ENCODE measurements at regions not wholly inside any gene's neighbourhood (a gene's known extent, or its start where the extent isn't known, plus 50 kb on each side); places are given as distances from the start of the nearest gene placed in this dataset.

- H3K4me3 ChIP-seq (ENCODE audit: low read depth, low read length), result no peak overlapping the region
- H3K27ac ChIP-seq, result no peak overlapping the region
- no peak for DNase-seq
- no peaks in the 10 kb centered on the region for H3K36me3 ChIP-seq
- TF ChIP-seq, protein P1, sequence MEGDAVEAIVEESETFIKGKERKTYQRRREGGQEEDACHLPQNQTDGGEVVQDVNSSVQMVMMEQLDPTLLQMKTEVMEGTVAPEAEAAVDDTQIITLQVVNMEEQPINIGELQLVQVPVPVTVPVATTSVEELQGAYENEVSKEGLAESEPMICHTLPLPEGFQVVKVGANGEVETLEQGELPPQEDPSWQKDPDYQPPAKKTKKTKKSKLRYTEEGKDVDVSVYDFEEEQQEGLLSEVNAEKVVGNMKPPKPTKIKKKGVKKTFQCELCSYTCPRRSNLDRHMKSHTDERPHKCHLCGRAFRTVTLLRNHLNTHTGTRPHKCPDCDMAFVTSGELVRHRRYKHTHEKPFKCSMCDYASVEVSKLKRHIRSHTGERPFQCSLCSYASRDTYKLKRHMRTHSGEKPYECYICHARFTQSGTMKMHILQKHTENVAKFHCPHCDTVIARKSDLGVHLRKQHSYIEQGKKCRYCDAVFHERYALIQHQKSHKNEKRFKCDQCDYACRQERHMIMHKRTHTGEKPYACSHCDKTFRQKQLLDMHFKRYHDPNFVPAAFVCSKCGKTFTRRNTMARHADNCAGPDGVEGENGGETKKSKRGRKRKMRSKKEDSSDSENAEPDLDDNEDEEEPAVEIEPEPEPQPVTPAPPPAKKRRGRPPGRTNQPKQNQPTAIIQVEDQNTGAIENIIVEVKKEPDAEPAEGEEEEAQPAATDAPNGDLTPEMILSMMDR (IDR thresholded peaks at IDR 0.05; ENCODE audit: low read depth, low read length), result no peak
- peaks cover 27% of the 10 kb centered on the region for H3K9me3 ChIP-seq (ENCODE audit: severe bottlenecking)
- no peaks in the 10 kb centered on the region for H3K27me3 ChIP-seq (ENCODE audit: insufficient read depth, low read depth, severe bottlenecking)
Measured at GRCh38 chr4:128373628-128374027, 86.0 kb upstream of the PGRMC2 start.

DNA sequence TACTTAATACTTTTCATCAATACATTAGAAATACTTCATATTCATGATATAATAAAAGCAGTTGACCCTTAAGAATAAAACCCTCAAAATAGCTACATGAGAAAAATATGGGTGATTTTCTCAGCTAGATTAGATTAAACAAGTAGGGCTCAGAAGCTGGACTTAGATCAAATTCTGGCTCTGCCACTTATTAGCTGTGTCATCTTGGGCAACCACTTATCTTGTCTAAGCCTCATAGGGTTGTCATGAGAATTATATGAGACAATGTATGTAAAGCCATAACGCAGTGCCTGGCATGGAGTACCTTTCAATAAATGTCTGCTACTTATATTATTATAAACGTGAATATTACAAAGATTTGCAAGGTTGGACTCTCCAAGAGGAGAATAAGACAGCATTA, 84.3 kb upstream of the PGRMC2 start:
- TF ChIP-seq, protein P1 (IDR thresholded peaks at IDR 0.05; ENCODE audit: low read depth, low read length), result no peak
- Histone ChIP-seq H3K36me3 (no peaks in the 10 kb centered on the region), H3K27me3 (ENCODE audit: insufficient read depth, low read depth, severe bottlenecking) (no peaks in the 10 kb centered on the region), H3K27ac (no peak overlapping the region), H3K4me3 (ENCODE audit: low read depth, low read length) (no peak overlapping the region), H3K9me3 (ENCODE audit: severe bottlenecking) (peaks cover 22% of the 10 kb centered on the region)
- DNase-seq, result no peak

GRCh38 chr4:128371001-128371777, 83.6 kb upstream of the PGRMC2 start:
- Histone ChIP-seq H3K27ac (no peak overlapping the region), H3K4me3 (ENCODE audit: low read depth, low read length) (no peak overlapping the region)
- no peak for DNase-seq

DNA sequence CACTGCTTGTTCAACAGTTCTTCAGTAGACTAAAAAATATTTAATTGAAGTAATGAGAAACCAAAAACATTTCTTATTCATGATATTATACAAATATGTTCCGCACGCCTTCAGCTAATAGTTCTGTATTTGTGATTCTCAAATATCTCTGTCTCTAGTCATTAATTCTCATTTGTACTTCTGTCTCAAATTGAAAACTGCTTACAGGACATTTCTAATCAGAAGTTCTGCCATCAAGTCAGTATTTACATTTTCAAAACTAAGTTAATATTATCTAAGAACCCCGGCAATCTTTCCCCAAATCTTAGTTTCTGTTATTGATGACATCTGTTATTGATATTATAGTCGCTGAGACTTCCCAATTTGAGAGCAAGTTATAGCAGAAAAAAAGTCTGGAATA, 78.6 kb upstream of the PGRMC2 start:
- Histone ChIP-seq H3K4me3 (ENCODE audit: low read depth, low read length) (no peak overlapping the region), H3K27ac (no peak overlapping the region), H3K9me3 (ENCODE audit: severe bottlenecking) (peaks cover 15% of the 10 kb centered on the region), H3K27me3 (ENCODE audit: insufficient read depth, low read depth, severe bottlenecking) (no peaks in the 10 kb centered on the region), H3K36me3 (no peaks in the 10 kb centered on the region)
- TF ChIP-seq, protein P1 (IDR thresholded peaks at IDR 0.05; ENCODE audit: low read depth, low read length), result no peak
- no peak for DNase-seq

More at GRCh38 chr4:128371001-128371777, 83.6 kb upstream of the PGRMC2 start:
- H3K36me3 ChIP-seq, result no peaks in the 10 kb centered on the region
- no peaks in the 10 kb centered on the region for H3K27me3 ChIP-seq (ENCODE audit: insufficient read depth, low read depth, severe bottlenecking)
- H3K9me3 ChIP-seq (ENCODE audit: severe bottlenecking), result peaks cover 16% of the 10 kb centered on the region
- TF ChIP-seq, protein P1 (IDR thresholded peaks at IDR 0.05; ENCODE audit: low read depth, low read length), result no peak

DNA sequence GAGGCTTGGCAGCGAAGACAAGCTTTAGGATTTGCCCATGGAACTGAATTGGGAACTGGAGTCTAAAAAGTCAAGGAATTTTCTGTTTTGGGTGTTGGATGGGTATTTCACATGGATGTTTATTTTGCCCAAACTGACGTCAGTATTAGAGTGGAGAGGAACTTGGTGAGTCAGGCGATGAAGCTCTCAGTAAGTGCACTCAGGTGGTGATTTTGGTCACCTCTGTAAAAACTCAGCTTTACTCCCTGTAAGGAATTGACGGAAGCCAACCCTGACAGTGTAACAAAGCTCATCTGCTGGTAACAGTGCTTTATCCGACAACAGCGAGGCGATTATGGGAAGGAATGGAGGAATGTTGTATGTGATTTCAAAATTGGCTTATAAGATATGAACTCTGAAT, 77.0 kb upstream of the PGRMC2 start:
- no peak overlapping the region for H3K4me3 ChIP-seq (ENCODE audit: low read depth, low read length)
- H3K9me3 ChIP-seq (ENCODE audit: severe bottlenecking), result peaks cover 10% of the 10 kb centered on the region
- H3K36me3 ChIP-seq, result no peaks in the 10 kb centered on the region
- DNase-seq, result no peak
- no peak overlapping the region for H3K27ac ChIP-seq
- TF ChIP-seq, protein P1 (IDR thresholded peaks at IDR 0.05; ENCODE audit: low read depth, low read length), result no peak
- H3K27me3 ChIP-seq (ENCODE audit: insufficient read depth, low read depth, severe bottlenecking), result no peaks in the 10 kb centered on the region

DNA sequence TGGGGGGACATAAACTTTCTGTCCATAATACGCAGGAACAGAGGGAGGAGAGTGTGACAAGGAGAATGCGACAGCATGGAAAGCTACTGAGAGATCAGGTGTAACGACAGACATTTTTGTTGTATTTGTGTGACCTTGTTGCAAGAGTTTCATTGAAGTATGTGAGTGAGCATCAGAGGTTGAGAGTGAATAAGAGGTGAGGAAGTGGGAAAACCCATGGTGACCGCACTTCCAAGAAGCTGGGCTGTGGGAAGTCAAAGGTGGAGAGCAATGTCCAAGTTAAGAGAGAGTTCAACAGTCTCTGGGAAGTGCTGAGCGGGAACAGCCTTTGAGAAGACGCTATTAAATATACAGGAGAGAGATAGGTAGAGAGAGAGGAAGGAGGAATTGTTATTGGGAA, 76.4 kb upstream of the PGRMC2 start:
- Histone ChIP-seq H3K36me3 (no peaks in the 10 kb centered on the region), H3K9me3 (ENCODE audit: severe bottlenecking) (peaks cover 4% of the 10 kb centered on the region), H3K4me3 (ENCODE audit: low read depth, low read length) (no peak overlapping the region), H3K27me3 (ENCODE audit: insufficient read depth, low read depth, severe bottlenecking) (no peaks in the 10 kb centered on the region), H3K27ac (no peak overlapping the region)
- TF ChIP-seq, protein P1 (IDR thresholded peaks at IDR 0.05; ENCODE audit: low read depth, low read length), result no peak
- no peak for DNase-seq
